Brain pericyte (primary cell): ENCODE measurements at regions not wholly inside any gene's neighbourhood (a gene's known extent, or its start where the extent isn't known, plus 50 kb on each side); places are given as distances from the start of the nearest gene placed in this dataset.
"Not testable (repeated sequence)": the region's sequence is repeated elsewhere in the genome, so short reads cannot be mapped to it uniquely, and the experiment has no call there.

Experiments
- DNase-seq: peaks from one replicate; pipeline ENCODE4 v3.0.0-alpha.2; 2012; ENCODE audit warnings: low read depth, low spot score

DNA sequence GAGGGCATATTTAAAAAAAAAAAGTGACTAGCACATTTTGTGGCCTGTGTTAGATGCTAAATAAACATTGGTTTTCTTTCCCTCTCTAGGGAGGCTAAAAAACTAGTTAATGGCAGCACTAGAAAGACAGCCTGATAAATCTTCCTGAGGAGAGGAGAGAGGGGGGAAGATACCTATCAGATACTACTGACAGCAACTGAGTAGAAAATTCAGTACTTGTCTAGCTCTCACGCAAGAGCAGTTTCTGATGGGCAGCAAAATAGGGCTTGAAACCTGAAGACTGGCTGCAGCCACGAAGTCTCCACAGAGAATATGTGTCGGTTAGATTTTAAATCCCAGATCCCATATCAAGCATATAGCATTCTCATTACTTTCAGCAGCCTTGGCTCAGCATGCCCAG is 388.2 kb downstream of the KCNA4 start:
- no peak for DNase-seq

DNA sequence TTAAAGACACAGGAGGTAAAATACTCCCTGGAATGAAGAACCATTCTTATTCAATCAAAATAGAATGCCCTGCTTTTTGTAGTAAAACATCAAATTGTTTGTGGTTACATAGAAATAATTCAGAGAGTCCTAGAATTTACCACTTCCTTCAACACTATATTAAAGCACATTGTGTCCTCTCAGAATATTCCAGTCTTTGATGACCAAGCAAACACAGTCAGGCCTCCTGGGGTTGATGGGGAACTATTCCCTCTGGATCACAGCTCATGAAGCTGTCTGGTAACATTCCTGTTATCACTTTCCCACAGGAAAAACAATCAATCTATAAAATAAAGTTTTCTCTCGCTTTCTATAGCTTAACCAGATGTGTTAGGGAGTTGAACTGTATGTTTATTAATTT is 389.3 kb downstream of the KCNA4 start:
- no peak for DNase-seq

DNA sequence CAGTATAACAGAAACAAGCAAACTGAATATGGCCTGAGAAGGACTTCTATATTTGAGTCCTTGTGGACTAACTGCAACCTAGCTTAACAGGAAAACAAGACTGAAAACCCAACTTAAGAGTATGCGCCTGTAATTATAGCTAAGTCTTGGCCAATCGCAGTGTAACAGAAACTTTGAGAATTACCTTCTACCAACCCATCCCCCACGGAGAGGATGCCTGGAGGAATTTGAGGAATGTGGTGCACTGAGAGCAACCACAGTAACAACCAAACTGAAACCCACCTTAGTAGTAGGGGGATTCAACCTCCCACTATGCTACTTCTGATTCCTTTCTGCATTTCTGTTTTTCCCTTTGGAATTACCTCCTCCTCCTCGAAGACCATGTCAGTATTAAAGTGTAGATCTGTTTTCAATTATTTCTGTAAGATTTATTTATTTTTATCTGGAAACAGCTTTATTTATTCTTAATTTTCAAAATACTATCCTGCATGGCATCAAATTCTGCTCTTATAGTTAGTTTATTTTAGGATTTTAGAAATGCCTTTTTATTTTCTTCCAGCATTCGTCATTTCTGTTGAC is 393.6 kb downstream of the KCNA4 start:
- DNase-seq: no peak

DNA sequence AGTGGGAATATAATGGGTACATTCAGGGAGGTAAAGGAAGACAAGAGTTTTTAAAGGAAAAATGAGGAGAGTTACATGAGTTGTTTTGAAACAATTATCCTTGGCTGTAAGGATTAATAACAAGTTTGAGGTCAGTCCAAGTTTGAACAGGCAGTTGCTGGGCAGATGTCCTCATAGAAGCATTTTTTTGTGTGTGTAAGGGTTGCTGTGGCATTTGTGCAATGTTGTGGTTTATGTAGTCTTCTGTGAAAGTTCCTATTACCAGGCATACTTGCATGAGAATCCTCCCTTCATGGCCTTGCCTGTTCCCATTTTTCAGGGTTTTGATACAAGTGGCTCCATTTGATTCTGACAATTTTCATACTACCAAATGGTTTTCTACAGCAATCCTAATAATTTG is 400.2 kb downstream of the KCNA4 start:
- no peak for DNase-seq

DNA sequence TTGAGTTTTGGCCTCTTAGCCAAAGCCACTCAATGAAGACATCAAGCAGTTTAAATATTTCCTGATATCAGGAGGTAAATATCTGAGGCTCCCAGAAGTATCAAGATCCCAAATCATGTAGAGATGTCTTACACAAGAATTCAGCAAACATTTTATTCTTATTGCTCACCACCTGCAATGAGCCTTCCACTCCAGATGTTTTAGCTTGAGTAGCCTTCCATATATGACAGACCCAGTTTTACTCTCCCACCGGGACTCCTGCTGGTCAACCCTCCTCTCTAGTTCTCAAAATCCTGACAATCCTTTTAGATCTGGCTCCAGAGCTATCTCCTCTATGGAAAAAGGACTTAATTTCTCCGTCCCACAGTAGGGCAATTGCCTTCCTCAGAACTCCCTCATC is 404.4 kb downstream of the KCNA4 start:
- DNase-seq: no peak

DNA sequence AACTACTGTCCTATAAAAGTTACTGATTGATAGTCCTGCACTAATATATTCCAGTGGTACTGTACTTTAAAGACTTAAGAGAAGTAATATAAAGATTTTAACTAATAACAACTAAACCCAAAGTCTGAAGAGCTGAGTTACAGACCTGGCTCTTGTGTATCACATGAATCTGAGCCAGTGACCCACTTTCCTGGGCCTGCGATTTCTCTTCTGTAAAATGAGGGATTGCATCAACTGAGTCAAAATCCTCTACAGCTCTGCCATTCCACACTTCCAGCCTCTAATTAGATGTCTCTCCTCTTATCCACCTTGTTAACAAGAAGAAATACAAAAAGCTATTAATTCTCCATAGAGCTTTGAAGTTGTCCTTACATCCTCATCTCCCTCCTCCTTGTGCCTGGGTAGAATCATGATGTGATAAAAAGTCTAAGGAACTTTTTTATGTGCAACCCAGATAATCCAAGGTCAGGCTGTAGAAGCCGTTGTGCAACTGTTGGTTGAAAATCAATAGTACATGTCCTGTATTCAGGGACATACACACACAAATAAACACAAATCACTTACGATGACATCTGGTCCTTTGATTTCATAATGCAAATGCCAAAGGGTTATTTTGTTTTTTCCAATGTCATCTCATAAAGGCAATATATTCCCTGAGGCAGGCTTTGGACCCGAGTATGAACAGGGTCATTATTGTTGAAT is 410.3 kb downstream of the KCNA4 start:
- no peak for DNase-seq

DNA sequence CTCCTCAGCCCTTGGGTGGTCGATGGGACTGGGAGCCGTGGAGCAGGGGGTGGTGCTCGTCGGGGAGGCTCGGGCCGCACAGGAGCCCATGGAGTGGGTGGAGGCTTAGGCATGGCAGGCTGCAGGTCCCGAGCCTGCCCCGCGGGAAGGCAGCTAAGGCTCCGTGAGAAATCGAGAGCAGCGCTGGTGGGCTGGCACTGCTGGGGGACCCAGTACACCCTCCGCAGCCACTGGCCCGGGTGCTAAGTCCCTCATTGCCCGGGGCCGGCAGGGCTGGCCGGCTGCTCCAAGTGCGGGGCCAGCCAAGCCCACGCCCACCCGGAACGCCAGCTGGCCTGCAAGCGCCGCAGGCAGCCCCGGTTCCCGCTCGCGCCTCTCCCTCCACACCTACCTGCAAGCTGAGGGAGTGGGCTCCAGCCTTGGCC is 416.7 kb downstream of the KCNA4 start:
- DNase-seq: not testable (repeated sequence)

DNA sequence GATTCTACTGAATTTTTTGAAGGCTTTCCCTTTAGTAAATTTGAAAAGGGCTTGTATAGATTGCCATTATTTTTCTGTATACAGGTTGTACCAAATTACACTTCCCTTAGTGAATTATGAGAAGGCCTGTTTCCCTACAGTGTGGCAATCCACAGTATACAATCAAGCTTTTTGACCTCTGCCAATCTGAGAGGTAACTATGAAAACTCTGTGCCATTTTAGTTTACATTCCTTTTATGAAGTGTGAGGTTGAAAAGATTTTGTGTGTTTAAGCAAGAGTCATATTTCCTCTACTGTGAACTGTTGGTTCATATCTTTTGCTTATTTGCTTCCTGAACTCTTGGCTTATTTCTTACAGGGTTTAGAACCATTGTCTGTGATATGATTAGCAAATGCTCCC is 432.5 kb downstream of the KCNA4 start:
- DNase-seq: no peak

DNA sequence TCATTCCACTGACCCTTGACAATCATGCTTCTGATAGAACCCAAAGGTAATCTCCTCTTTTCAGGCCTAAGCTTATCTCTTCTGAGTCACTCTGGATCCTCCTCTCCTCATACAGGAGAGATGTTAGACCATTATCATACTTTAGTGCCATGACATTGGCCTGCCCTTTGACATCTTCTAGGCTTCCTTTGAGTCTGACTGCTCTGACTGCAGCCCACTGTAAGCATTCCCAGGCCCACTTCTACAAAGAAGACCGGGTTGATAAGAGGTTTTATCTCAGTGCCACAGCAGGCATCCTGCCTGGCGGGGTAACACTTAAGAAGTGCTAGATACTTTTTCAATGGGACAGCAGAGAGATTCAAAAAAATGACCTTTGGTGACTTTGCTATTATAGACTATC is 438.0 kb downstream of the KCNA4 start:
- DNase-seq: no peak

DNA sequence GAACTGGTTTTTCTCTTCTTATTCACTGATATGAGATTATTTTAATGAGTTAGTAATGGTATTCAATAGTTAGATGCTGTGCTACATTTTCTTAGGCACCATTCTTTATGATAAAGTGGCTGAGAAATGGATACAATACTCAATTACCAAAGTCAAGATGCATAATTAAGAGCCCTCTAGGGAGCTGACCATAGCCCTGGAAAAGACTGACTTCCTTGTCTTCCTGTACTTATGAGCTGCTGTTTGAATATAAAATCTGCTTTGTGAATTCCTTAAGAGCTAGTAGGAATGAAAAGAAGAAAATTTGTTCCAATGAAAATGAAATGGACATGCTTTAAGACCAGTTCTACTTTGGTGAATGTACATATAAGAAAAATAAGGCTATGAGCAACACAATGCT is 452.3 kb downstream of the KCNA4 start:
- no peak for DNase-seq

DNA sequence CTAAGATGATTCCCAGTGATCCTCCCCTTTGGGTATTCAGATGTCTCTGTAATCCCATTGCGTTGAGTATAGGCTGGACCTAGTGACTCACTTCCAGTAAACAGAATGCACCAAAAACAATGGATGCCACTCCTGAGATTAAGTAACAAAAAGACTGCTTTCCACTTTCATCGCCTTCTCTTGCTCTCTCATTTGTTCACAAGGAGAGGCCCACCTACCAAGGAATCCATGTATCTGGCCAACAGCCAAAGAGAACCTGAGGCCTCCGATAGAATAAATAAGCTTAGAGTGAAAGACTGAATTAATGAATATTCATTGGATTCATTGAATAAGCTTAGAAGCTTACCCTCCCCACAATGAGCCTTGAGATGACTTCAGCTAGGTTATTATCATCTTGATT is 454.6 kb downstream of the KCNA4 start:
- no peak for DNase-seq

DNA sequence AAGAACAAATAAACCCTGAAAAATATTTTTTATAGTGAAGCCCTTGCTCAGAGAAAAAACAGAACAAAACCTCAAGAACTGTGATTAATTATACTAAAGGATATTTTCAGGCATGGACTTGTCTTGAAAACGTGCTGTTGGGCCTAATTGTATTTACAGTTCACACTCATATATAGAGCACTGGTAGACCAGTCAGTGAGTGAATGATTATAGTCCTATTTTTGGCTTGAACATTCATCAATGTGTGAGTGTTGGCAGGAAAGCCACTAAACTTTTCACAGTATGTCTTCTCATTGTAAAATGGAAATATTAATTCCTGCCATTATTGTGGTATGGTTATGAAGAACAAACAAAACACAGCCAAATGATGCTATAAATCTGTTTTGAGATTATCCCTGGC is 462.8 kb downstream of the KCNA4 start:
- DNase-seq: no peak

DNA sequence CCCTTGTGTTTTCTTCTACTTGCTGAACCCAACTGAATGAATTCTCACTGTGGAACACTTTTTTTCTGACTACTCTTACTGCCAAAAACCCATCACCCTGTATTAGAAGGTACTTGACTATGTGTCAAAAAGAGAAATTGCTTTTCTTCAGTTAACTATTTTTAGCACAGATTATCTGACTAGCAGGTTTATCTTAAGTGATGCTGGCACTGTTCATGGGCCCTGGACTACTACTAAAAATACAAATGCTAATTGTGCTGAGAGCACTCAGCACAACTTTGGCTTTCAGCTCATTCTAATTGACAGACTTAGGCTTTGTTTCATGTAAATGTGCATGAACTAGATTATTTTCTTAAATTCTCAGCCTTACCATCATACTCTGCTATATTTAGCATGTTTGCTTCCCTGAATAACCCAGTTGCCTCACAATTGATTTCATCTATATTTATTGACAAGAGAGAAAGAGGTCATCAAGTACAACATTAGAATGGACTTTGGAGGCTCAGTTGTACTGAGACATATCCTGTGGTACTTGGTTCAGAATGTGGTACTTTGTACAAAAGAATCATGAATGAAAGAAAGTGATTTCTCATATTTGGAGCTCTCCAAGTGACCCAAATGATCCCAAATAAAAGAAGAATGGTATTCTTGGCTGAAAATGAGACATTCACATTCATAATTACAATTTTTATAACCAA is 478.3 kb downstream of the KCNA4 start:
- no peak for DNase-seq

DNA sequence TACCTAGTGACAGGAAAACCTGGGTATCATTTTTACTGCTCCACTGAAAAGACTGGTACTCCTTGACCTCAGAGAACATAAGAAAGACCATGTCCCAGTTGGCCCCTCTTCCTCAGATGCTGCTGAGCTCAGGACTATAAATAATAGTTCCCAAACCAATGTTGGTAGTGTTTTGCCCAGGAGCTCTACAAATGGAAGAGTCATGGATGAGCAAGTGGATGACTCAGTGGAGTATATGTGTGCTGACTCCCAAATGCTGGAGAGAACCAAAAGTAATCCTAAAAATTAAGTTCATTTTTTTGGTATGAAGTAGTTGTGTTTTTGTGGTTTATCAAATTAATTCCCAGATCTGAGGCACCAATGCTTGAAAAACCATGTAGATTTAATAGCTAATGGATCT is 482.0 kb downstream of the KCNA4 start:
- no peak for DNase-seq

DNA sequence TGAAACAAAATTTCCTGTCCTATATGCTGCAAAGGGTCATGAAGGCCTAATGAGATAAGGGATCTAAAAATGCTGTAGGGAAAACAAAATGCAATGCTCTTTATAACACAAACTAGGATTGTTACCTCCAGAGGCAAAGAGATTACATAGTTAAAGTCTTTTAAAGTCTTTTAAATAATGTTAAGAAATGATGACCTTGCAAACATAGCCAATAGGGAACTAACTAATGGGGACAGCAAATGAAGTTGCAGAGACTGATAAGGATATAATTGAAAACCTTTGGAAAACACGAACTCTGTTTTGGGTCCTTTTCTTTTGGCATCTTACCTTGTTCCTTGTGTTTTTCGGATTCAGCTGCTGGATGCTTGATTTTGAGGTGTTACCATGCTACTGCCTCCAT is 485.9 kb downstream of the KCNA4 start:
- no peak for DNase-seq

DNA sequence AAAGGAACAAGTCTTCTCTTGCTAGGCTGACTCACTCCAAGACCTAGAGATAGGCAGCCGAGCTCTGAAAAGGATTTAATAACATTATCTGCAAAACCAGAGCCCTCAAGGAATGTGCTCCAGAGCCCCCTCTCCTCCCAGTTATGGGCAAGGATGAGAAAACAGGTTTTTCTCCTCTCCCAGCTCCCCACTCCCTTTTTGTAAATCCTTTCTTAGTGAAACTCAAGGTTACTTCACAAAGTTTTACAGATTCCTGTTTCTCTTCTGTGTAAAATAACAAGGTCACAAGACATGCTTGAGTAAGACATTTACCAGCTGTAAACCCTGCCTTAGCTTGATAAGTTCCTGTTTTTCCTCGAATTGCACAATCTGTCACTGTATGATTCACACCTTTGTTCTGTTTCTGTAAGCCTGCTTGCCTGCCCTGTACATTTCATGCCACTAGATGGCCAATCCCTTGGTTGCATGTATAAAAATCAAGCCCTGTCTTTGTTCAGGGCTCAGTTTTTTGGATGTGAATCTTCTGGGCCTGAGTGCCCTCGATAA is 489.4 kb downstream of the KCNA4 start:
- DNase-seq: no peak

DNA sequence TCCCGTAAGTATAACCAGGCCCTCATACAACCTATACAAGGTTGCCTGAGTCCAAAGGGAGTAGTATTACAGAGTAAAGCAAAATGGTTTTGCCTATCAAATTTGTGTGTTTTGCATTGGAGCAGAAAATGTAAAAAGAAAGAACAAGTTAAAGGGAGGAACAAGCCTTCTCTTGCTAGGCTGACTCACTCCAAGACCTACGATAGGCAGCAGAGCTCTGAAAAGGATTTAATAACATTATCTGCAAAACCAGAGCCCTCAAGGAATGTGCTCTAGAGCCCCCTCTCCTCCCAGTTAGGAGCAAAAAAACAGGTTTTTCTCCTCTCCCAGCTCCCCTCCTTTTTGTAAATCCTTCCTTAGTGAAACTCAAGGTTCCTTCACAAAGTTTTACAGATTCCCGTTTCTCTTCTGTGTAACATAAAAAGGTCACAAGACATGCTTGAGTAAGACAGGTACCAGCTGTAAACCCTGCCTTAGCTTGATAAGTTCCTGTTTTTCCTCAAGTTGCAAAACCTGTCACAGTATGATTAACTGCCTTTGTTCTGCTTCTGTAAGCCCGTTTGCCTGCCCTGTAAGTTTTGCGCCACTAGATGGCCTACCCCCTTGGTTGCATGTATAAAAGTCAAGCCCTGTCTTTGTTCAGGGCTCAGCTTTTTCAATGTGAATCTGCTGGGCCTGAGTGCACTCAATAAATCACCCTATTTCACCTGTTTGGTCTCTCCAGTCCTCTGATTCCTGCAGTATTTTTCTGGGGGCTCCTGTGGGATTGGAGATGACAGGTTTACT is 498.2 kb downstream of the KCNA4 start:
- DNase-seq: no peak

DNA sequence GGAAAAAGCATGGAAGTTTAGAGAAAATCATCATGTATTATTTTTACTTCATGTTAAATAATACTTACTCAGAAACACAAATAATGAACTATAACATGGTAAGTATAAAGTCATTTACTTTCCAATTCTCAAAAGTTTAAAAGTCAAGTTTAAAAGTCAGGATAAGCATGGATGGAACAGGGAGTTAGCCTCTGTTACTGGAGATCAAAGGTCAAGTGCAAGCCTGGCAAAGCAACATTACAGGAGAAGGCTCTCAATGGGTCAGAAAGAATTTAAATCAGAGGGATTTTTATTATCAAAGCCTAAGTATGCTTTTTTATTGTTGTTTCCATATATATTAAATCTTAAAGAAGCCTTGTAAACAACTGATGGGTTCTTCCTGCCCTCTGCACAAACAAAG is 505.4 kb downstream of the KCNA4 start:
- no peak for DNase-seq

DNA sequence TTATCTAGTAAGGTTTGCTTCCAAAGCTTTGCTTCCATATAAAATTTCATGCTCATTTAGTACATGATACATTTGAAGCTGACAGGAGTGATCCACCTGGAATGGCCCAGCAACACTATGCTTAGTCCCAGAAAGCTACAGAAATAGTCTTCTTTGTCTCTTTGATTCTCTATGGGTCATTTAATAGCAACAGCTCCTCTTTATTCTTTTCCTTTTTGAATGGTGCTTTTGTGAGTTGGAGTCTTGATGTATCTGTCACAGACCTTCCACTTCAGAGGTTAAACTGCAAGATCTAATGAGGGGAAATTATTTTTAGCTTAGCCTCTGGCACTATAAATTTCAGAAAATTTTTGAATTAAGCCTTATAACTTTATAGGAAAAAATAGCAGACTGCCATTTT is 509.5 kb downstream of the KCNA4 start:
- DNase-seq: no peak

DNA sequence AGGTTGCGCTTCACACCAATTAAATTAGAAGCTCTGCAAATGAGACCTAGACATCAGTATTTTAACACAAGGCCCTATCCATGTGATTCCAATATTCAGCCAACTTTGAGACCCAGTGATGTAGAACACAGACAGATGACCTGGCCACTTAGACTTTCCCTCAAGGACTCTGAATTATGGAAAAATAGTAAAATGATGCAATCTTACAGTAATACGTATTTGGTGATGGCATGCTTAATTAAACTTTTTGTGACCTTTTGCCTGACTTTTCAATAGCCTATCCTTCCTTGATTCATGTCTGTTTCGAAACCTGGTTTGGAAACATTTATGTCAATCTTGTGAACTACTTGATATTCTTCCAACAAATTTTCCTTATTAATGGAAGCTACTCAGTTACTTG is 521.2 kb downstream of the KCNA4 start:
- DNase-seq: no peak

DNA sequence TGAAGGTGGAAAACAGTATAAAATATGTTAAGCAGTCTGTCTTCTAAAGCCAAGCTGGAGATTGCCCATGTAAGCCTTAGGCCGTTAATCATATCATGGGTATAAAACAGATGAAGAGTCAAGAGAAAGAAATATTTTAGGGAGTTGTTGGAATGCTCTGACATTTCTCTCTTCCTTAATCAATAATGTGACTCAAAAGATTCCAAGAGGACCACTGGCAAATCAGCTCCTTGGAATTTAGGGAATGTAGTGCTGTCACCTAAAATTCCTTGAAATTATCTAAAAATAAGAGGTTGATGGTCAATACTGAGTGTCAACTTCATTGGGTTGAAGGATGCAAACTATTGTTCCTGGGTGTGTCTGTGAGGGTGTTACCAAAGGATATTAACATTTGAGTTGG is 525.9 kb downstream of the KCNA4 start:
- no peak for DNase-seq

DNA sequence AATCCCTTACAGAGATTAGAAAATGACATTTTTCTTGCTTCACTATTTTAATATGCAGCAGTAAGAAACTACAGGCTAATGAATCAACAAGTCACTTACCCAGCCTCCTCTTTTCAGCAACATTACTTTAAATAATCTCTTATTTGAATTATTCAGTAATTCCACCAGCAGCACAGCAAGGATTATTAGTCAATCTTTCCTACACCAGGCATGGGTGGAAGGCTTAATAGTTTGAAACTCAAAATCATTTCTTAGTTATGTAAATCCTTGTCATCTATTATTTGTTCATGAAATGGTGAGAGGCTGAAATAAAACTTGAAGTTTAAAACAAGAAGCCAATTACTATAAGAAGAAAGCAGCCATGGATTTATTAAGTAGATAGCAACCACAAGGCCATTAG is 530.5 kb downstream of the KCNA4 start:
- DNase-seq: no peak
